HG03103 (cell line): ENCODE measurements at regions not wholly inside any gene's neighbourhood (a gene's known extent, or its start where the extent isn't known, plus 50 kb on each side); places are given as distances from the start of the nearest gene placed in this dataset.

Source experiments
- ATAC-seq: cut with Tn5 transposase; IDR thresholded peaks from one replicate; pipeline ENCODE4 v1.9.1; 2021; ENCODE audit warnings: low read depth; ENCODE audit not compliant: unreplicated experiment

DNA sequence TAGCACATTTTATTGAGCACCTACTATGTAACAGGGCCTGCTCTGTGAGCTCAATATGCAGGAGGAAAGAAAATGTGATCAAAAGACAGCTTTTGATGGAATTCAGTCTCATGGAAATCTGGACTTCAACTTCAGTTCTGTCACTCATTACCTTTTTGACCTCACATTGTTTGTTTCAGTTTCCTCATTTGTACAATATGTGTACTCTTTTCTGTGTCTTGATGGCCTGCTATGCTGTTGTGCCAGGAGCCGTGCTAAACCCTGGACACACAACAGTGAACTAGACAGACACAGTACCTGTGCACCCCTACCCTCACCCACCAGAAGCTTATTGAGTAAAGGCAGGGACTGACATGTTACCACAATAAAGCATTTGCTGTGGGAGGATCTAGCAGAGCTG, 162.9 kb upstream of the FGGY start:
- no peak for ATAC-seq

DNA sequence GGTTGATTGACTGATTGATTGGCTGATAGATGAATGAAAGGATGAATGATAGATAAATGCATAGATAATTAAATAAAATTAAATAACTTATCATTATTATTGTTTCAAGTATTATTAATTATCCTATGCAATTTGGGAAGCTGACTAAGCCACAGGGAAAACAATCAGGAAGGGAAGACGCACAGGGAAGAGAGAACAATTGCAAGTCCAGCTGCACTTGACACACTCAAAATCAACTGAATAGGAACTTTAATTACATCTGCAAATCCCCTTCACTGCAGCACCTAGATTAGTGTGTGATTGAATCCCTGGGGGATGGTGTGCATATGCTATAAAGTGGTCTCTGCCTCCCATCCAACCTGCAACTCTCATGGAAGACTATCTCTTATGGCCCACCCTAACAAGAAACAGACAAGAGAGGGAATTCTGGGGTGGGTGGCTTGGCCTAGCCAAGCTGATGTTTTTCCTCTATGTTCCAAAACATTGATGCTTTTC, 161.1 kb upstream of the FGGY start:
- no peak for ATAC-seq

DNA sequence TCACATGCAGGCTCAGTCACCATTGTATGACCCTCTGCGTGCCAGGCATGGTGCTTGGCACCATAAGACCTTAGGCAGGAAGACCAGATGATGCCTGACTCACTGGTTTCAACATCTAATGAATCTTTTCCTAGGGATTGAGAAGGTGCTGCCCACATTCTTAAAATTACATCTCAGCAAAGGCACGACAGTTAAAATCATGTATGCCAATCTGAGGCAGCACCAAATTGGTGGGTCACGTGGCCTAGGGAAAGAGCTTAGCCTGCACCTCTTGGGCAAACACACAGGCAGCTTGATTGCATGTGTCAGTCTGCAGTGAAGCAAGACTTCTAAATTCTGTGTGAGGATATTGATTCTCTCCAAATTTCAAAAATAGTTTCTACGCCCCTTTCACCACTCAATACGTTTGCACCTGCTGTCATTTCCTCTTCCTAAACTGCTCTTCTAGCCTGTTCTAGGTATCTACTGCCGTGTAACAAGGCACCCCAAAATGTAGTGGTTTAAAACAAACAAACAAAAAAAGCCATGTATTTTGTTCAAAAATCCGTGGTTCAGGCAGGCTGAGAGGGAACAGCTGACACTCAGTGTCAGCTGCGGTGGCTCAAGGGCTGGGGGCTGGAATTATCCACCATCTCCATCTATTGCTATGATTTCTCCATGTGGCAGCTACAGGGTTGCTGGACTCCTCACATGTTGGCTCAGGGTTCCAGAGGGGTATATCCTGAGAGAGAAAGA, 160.2 kb upstream of the FGGY start:
- ATAC-seq: no peak

DNA sequence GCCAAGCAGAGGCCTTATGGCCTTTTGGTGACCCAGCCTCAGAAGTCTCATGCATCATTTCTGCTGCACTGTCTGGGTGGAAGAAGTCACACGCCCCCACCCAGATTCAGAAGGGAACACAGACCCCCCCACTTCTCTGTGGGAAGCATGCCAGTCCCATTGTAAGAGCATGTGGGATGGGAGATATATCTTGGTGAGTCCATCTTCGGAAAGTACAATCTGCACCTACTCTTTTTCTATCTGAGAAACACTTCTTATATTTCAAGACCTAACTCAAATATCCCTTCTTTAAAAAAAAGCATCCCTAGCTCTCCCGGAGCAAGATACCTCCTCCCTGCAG, 159.6 kb upstream of the FGGY start:
- ATAC-seq: no peak

DNA sequence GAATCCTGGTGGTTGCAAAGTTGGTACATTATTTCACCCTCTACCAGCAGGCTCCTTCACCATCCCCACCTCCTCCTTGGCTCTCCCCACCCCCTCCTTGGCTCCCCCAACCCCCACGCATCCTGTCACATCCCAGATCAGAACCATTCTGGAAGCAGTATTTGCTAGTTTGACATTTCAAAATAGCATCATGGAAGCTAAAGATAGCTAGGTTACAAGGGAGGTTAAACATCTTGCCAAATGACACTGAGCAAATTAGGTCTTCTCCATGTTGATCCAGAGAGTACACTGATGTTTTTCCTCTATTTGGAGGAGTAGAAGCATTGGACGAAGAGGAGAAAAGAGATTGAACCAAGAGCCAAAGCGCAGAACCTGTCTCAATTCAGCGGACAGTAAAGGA, 158.9 kb upstream of the FGGY start:
- ATAC-seq: no peak

DNA sequence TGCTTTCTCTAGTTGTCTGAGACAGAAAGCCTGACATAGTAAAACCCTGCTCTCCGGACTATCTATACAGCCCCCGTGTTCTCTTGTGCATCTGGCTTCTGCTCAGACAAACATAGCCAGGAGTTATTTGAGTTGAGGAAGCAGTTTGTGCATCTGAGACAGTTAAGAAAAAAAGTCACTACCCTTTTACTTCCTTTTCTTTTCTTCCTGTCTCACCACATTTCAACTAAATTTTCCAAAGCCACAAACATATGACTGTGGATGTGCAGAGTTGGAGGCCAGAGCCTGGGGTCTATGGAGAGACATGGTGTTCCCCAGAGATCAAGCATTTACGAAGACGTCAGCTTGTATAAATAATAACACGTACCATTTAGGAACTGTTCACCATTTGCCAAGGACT, 158.5 kb upstream of the FGGY start:
- no peak for ATAC-seq

DNA sequence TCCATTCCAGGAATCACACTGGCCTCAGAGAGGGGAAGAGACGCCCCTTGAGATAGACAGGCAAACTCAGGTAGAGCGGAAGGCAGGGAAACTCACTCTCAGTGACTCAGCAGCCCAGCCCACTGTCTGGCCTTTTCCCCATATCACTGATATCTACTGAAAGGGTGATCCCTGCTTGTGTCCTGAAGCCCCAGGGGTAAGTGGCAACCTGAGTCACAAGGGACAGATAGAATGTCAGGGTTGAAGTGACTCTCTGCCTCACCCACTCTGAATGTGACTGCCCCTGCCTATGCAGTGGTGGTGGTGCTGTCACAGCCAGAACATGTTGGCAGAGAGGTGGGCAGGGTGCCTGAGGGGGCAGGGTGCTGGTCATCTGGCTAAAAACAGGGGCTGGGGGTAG, 157.5 kb upstream of the FGGY start:
- no peak for ATAC-seq

DNA sequence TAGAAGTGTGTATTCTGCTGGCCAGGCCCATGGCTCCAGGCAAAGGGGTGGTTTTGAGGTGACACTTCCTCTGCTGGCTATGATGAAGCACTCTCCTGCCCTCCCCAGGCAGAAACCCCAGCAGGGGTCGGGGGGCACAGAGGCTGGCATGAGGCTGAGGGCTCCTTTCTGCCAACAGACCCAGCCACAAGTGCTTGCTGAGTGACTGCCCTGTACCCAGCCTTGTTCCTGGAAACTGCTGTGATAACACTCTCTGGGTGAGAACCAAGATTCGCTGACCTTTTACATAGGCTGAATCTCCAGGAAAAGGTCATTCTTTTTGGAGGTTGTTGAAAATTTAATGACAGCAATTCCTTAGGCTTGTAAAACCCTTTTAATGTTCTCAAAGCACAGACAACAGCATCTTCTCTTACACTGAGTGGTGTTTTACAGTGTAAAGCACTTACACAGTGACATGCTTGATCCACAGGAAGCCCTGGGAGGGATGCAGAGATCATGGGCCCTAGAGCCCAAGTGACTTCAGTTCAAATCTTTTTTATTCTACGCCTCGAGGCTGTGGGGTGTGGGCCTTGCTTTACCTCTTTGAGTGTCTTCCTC, 155.5 kb upstream of the FGGY start:
- ATAC-seq: no peak

DNA sequence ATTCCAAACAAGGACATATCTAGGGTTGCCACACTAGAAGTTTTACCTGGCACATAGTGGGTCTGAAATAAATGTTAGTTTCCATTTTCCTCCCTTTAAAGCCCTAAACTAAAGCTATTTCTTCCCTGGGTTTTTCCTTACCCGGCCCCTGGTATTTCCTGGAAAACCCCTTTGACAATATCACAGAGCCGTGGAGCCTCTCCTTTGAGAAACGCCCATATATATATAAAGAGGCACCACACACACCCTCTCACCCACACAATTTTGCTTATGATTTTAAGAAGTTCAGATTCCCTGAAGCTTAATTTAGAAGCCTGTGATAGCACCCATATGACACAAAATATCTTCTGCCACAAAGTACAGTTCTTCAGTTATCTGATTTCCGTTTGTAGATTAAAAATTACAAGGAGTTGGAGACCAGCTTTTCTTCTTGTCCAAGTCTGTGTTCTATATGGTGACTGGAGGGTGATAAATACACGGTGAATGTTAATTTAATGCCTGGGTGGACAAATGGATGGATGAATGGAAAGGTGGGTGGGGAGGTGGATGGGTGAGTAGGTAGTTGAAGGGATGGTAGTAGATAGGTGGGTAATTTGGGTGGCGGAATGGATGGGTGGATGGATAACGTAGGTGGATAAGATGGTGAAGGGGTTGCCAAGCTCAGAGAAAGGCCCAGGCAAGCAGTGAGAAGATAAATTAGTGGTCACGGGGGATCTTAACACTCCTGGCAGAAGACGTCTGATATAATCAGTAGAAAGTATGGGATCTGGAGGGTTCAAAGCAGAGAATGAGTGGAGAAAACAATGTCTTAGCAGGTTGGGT, 154.4 kb upstream of the FGGY start:
- ATAC-seq: no peak

DNA sequence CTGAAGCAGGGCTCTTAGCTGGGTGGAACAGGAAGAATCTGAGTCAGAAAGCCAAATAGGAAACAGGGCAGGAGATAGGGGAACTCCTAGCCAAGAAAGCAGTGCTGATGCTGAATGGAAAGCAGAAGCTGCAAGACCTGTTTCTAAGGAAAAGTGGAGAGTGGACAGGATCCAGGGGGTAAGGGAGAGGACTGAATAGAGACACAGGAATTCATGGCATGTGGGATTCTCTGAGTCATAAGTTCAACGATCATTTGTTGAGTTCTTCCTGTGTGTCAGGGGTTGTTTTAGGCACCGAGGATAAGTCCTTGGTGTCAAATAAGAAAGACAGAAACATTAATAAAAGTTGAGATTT, 153.8 kb upstream of the FGGY start:
- ATAC-seq: no peak

DNA sequence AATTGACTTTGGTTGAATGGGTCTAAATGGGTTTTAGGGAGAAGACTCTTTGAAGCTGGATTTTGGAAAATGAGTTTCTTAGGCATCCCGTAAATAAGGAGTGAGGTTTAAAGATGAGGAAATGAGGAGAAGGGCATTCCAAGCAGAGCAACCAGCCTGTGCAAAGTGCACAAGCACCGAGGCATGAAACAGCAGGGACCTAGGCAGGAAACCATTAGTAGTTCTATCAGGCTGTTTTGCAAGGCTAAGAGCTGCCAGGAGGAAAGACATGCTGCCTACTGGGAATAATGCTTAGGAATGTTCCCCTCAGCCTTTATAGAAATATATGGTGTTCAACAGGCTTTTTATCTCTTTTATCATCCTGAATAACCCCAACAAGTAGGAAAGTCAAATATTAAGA, 153.1 kb upstream of the FGGY start:
- no peak for ATAC-seq

DNA sequence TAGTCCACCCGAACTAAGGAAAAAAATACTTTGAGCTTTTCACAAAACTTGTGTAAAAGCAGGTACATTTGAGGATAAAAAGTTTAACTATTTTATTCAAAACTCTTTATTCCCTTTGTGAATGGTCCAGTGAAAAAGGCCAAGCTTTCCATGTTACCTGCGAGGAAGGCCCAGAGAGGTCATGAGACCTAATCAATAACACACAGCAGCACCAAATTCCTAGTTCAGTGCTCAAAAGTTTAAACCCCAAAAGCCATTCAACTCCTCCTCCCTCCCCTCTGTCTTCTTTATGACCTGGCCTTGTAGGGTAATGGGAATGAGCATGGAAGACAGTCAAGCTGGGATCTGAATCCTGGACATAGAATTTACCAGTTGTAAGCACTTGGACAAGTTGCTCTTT, 151.9 kb upstream of the FGGY start:
- no peak for ATAC-seq

DNA sequence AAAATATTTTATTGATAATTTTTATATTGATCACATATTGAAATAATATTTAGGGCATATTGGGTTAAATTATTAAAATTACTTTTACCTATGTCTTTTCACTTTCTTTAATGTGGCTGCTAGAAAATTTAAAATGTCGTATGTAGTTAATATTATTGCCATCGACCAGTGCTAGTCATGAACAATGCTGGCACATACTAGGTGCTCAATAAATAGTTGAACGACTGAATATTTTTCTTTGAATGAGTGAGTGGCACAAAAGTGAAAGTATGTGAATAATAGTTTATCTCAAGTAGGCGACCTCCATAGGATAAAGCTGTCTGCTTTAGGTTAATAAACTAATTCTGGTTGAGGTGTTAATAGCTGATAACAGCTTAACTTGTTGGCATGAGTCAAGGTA, 150.8 kb upstream of the FGGY start:
- ATAC-seq: no peak

DNA sequence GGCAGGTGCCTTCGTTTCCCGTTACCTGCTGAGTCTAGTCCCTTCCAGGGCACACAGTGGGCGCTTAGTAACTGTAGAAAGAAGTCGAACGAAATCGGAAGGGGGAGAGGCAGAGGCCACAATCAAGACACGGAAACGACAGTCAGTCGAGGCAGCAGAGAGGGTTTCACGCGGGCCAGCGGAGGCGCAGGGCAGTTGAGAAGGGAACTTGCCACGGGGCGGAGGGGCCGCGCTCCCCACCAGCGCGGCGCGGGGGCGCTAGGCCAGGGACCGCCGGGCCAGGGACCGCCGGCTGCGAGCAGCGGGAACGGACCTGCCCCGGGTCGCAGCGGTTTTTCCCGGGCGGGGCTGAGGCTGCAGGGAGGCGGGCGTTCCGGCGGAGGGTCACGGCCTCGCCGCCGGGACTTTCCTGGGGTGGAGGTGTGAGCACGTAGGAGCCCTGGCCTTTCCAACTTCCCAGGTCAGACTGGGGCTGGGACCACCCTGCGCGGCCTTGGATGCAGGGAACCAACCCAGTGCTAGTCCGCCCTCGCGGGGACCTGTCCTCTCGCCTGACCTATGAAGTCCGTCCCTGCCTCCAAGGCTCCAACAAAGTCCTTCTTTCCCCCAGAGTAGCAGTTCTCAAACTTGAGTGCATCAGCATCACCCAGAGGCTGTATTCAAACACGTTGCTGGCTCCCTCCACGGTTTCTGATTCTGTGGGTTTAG, 150.1 kb upstream of the FGGY start:
- peak; percentile 40 for ATAC-seq

DNA sequence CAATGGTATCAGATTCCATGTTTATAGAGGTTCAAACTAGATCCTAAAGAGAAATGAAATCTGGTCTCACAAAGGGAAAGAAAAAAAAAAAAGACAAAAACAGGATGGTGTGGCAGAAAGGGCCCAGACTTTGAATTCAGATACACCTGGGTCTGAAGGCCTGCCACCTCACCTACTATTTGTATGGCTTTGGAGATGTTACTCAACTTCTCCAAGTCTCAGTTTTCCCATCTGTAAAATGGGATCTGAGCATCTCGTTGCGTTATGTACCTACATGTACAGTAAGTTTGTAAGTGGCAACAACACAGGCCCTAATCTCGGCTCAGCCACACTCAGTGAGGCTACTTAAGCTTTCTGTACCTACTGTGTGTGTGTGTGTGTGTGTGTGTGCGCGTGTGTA, 147.5 kb upstream of the FGGY start:
- no peak for ATAC-seq

DNA sequence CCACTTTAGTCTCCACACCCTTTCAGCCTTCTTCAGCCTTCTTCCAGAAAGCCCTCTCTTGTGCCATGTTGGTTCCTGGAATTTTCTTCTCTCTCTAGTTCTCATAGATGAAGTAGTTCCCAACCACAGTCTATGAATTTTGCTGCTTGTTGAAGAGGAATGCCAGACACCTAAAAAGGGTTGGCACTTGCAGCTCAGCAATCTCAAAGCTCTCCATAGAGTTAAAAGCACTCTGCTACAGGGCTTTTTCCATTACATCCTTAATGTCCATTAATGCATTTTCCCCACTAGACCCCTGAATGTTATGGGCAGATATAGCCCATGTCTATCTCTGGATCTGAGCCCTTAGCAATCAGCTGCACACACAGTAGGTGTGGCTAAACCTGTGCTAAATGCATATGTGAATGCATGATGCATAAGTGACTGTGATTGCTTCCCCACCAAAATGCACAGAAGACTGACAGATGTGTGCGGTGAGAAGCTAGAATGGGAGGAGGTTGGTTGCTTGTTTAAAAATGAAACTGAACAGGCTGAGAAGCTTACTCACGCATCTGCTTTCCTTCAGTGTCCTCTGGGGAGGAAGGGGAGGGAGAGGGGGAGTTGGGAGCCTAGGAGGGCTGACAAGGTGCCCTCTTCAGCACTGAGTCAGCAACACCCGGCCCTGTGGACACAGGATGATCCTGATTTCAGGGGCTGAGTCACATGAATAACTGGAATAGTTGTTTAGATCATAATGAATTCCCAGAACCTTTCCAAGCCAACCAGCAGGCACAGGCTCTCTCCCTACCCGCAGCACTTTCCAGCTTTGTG, 146.1 kb upstream of the FGGY start:
- ATAC-seq: peak; percentile 63

DNA sequence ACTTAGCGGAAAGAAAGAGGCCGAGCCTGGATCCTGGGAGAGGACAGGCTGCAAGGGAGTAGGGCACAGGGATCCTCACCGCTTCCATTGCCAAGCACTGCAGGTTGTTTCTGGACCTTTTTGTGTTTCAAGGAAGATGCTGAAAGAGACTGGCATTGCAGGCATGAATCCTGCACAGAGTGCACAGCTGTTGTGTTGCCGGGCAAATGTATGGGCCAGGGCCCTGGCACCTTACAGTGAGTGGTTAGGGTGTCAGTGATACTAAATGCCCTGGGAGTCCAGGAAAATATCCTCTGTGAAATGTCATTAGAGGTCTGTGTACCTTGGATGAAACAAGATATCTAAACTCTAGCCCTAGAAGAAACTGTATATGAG, 145.5 kb upstream of the FGGY start:
- ATAC-seq: no peak

DNA sequence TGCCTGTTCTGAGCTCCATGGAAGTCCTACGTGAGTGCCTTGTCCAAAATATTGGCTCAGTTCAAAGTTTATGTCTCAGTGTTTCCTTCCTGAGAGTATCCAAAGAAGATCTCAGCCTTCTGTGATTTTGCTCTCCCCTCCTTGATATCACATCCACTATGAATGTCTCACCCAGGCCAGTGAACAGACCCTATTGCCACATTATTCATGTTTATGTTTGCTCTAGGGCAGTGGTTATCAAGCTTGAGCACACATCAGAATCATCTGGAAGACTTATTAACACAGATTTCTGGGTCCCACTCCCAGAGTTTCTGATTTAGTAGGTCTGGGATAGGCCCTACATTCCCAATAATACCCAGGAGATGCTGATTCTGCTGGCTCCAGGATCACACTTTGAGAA, 145.0 kb upstream of the FGGY start:
- ATAC-seq: no peak

DNA sequence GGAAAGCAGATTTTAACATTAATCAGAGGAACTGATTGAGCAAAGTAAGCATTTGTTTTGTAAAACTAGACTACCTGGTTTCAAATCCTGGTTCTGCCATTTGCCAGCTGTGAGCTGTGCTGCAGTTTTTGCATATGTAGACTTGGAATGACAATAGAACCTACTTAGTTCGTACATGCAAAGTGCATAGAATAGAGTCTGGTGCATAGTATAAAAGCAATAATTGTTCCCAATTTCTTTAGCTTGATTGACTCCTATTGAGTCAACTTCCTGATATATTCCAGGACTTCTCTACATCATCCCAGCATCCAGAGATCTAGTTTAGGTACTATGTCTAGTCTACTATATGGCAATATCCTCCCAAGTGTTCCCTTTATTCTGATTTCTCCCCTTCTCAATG, 144.4 kb upstream of the FGGY start:
- no peak for ATAC-seq

DNA sequence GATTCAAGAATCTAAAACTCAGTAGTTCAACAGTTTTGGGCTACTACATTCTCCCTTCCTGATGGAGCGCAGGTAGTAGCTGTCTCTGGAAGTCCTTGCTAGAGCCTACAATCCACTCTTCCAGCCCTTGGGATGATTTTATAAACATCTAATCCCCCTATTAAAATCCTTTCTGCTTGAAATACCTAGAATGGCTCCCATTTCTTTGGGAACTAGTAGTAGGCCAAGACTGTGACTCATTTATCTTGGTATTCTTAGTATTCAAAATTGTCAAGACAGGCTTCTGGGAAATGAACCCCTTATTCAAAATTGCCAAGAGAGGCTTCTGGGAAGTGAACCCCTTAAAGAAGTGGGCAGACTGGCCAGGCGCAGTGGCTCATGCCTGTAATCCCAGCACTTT, 142.5 kb upstream of the FGGY start:
- no peak for ATAC-seq

DNA sequence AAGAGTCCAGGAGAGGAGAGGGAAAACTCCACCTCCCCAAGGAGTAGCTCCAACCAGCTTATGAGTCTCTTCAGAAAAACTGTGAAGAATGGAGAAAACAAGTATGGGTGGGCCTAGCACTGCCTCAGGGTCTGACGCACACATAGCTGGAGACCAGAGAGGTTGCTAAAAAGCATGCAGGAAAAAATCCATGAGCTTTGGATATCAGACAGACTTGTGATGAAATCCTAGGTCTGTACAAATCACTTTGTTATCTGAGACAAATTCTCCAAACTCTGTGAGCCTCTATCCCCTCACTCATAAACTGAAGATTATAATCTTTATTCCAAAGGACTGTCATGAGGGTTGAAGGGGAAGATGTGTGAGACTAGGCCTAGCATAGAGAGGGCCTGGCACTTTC, 141.5 kb upstream of the FGGY start:
- no peak for ATAC-seq
